C4-2B (cell line): ENCODE measurements at regions not wholly inside any gene's neighbourhood (a gene's known extent, or its start where the extent isn't known, plus 50 kb on each side); places are given as distances from the start of the nearest gene placed in this dataset.

Experiments used
- ZFX ChIP-seq: fragments of 450-650 bp; IDR thresholded peaks from 2 replicates; pipeline ENCODE4 v1.6.1; 2017
- TF ChIP-seq, protein P1 (sequence below): fragments of 450-650 bp; conservative IDR thresholded peaks from 2 replicates; pipeline ENCODE4 v1.5.1; 2017; ENCODE audit warnings: mild to moderate bottlenecking

DNA sequence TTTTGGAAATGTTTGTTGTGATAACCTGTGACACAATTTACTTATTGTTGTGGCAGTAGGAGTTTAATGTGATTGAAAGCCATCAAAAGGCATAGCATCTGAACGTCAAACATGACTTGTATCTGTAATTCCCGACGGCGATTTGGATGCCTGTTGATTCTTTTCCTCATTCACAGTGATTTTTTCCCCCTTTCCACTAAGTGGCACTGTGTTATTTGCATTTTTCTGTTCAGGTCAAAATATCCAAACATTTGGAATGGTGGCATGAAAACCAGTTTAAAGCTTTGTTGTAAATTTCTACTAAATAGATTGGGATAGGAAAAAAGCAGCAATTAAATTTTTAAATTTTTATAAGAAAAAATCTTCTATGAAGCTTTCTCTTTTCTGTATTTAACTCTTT is 259.9 kb upstream of the KCNH8 start:
- TF ChIP-seq, protein P1, sequence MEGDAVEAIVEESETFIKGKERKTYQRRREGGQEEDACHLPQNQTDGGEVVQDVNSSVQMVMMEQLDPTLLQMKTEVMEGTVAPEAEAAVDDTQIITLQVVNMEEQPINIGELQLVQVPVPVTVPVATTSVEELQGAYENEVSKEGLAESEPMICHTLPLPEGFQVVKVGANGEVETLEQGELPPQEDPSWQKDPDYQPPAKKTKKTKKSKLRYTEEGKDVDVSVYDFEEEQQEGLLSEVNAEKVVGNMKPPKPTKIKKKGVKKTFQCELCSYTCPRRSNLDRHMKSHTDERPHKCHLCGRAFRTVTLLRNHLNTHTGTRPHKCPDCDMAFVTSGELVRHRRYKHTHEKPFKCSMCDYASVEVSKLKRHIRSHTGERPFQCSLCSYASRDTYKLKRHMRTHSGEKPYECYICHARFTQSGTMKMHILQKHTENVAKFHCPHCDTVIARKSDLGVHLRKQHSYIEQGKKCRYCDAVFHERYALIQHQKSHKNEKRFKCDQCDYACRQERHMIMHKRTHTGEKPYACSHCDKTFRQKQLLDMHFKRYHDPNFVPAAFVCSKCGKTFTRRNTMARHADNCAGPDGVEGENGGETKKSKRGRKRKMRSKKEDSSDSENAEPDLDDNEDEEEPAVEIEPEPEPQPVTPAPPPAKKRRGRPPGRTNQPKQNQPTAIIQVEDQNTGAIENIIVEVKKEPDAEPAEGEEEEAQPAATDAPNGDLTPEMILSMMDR, result peak; percentile 5; the same call in 1 of the 2 replicates
- TF ChIP-seq ZFX, result no peak
